LNCAP (cell line): ENCODE measurements at regions not wholly inside any gene's neighbourhood (a gene's known extent, or its start where the extent isn't known, plus 50 kb on each side); places are given as distances from the start of the nearest gene placed in this dataset.

Source experiments
- TF ChIP-seq, protein P1 (sequence below): fragments of 450-650 bp; IDR thresholded peaks from 2 replicates; pipeline ENCODE4 v1.5.1; 2017; ENCODE audit warnings: mild to moderate bottlenecking

GRCh38 chr18:73563345-73563744 is 584.3 kb downstream of the FBXO15 start:
- TF ChIP-seq, protein P1, sequence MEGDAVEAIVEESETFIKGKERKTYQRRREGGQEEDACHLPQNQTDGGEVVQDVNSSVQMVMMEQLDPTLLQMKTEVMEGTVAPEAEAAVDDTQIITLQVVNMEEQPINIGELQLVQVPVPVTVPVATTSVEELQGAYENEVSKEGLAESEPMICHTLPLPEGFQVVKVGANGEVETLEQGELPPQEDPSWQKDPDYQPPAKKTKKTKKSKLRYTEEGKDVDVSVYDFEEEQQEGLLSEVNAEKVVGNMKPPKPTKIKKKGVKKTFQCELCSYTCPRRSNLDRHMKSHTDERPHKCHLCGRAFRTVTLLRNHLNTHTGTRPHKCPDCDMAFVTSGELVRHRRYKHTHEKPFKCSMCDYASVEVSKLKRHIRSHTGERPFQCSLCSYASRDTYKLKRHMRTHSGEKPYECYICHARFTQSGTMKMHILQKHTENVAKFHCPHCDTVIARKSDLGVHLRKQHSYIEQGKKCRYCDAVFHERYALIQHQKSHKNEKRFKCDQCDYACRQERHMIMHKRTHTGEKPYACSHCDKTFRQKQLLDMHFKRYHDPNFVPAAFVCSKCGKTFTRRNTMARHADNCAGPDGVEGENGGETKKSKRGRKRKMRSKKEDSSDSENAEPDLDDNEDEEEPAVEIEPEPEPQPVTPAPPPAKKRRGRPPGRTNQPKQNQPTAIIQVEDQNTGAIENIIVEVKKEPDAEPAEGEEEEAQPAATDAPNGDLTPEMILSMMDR = no peak

DNA sequence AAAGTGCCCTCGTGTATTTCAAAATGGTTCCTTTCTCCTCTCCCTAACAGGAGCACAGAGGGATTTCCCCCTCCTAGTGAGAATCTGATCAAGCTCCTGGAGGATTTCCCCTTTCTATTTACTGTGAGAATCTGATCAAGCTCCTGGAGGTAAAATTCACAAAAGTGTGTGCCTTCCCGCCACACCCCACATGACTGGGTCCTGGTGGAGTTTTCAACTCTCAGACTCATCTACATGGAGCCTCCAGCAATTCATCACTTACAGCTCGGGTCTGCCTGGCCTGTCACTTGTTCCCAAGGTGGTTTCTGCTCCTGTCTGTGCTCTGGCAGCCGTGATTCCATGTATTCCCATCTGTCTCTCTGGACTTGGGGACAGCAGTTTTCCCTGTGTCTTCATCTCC is 590.7 kb downstream of the FBXO15 start:
- TF ChIP-seq, protein P1 = no peak

DNA sequence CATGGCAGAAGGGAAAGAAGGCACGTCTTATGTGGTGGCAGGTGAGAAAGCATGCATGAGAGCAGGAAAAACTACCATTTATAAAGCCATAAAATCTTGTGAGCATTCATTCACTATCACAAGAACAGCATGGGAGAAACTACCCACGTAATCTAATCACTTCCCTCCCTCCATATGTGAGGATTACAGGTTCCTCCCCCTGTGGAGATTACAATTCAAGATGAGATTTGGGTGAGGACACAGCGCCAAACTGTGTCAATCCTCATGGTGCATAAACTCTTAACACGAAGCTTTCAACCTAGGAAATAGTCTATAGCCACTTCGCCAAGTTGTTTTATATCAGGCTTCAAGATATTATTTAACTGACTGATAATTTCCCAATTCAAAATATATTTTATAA is 595.5 kb downstream of the FBXO15 start:
- TF ChIP-seq, protein P1 = no peak

GRCh38 chr18:73551211-73551610 is 596.4 kb downstream of the FBXO15 start:
- TF ChIP-seq, protein P1 = no peak

GRCh38 chr18:73549236-73549635 is 598.4 kb downstream of the FBXO15 start:
- TF ChIP-seq, protein P1 = no peak

- TF ChIP-seq, protein P1 = no peak
Observed at GRCh38 chr18:73545472-73545871, 602.2 kb downstream of the FBXO15 start.

- TF ChIP-seq, protein P1 = no peak
Observed at GRCh38 chr18:73544617-73545016, 603.0 kb downstream of the FBXO15 start.

GRCh38 chr18:73544032-73544431 is 603.6 kb downstream of the FBXO15 start:
- TF ChIP-seq, protein P1 = no peak
